ENCODE measurements at regions not wholly inside any gene's neighbourhood (a gene's known extent, or its start where the extent isn't known, plus 50 kb on each side); places are given as distances from the start of the nearest gene placed in this dataset.

GRCh38 chr4:130714006-130714405 is 1618.1 kb downstream of the C4orf33 start:
- no peak overlapping the region for H3K9ac ChIP-seq (ENCODE audit: low read length)
- H3F3A ChIP-seq (ENCODE audit: insufficient read depth, low read length, poor library complexity, severe bottlenecking) = no peaks in the 10 kb centered on the region
- no peak for TF ChIP-seq REST (IDR thresholded peaks at IDR 0.05; ENCODE audit: borderline replicate concordance)
- TF ChIP-seq SMC3 (conservative IDR thresholded peaks at IDR 0.05; ENCODE audit: poor library complexity) = no peak
- no peak for TF ChIP-seq RAD21 (conservative IDR thresholded peaks at IDR 0.05)
- TF ChIP-seq TAF1 (IDR thresholded peaks at IDR 0.05; ENCODE audit: low read depth) = no peak
- TF ChIP-seq, protein P1, sequence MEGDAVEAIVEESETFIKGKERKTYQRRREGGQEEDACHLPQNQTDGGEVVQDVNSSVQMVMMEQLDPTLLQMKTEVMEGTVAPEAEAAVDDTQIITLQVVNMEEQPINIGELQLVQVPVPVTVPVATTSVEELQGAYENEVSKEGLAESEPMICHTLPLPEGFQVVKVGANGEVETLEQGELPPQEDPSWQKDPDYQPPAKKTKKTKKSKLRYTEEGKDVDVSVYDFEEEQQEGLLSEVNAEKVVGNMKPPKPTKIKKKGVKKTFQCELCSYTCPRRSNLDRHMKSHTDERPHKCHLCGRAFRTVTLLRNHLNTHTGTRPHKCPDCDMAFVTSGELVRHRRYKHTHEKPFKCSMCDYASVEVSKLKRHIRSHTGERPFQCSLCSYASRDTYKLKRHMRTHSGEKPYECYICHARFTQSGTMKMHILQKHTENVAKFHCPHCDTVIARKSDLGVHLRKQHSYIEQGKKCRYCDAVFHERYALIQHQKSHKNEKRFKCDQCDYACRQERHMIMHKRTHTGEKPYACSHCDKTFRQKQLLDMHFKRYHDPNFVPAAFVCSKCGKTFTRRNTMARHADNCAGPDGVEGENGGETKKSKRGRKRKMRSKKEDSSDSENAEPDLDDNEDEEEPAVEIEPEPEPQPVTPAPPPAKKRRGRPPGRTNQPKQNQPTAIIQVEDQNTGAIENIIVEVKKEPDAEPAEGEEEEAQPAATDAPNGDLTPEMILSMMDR (IDR thresholded peaks at IDR 0.05; ENCODE audit: poor library complexity, severe bottlenecking) = no peak
- TF ChIP-seq EZH2 (IDR thresholded peaks at IDR 0.05; ENCODE audit: borderline replicate concordance, insufficient read depth, low read length, poor library complexity, severe bottlenecking) = no peak
- no peak for TF ChIP-seq EP300 (conservative IDR thresholded peaks at IDR 0.05; ENCODE audit: poor library complexity, severe bottlenecking)
- no peak for TF ChIP-seq MXI1 (conservative IDR thresholded peaks at IDR 0.05; ENCODE audit: poor library complexity, severe bottlenecking)
- no peak for TF ChIP-seq POLR2AphosphoS5 (IDR thresholded peaks at IDR 0.05)
- no peaks in the 10 kb centered on the region for H3K27me3 ChIP-seq (ENCODE audit: insufficient read depth, low read depth, low read length)
- H3K4me3 ChIP-seq (ENCODE audit: low read length) = no peak overlapping the region
- H2AFZ ChIP-seq (ENCODE audit: low read depth, low read length) = no peak overlapping the region
- no peaks in the 10 kb centered on the region for H4K20me1 ChIP-seq (ENCODE audit: insufficient read depth)
- H3K4me2 ChIP-seq (ENCODE audit: low read length) = no peak overlapping the region
- H3K27ac ChIP-seq (ENCODE audit: low read length) = no peak overlapping the region
- no peaks in the 10 kb centered on the region for H3K79me2 ChIP-seq (replicated peaks; ENCODE audit: insufficient read depth, low read length)
- no peaks in the 10 kb centered on the region for H3K9me3 ChIP-seq (ENCODE audit: low read length)
- no peaks in the 10 kb centered on the region for H3K9me2 ChIP-seq (ENCODE audit: insufficient read depth, low read length)
- no peaks in the 10 kb centered on the region for H3K36me3 ChIP-seq (ENCODE audit: insufficient read depth, low read length)

DNA sequence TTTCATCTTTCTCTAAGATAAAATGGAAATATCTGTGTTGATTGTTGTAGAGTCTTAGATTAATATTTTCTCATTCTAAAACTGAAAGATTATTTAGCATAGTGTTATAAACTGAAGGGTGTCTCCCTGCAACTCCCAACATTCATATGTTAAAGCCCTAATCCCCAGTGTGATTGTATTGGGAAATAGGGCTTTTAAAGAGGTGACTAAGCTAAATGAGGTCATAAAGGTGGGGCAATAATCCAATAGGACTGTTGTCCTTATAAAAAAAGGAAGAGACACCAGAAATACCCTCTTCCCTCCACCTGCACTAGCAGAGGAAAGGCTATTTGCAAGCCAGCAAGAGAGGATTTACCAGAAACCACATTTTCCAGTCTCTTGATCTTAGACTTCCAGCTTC is 1626.4 kb downstream of the C4orf33 start:
- Histone ChIP-seq H3K27me3 (ENCODE audit: insufficient read depth, low read depth, low read length) (no peaks in the 10 kb centered on the region), H3K36me3 (ENCODE audit: insufficient read depth, low read length) (no peaks in the 10 kb centered on the region), H3K9me3 (ENCODE audit: low read length) (no peaks in the 10 kb centered on the region), H3K9me2 (ENCODE audit: insufficient read depth, low read length) (no peaks in the 10 kb centered on the region), H3K79me2 (replicated peaks; ENCODE audit: insufficient read depth, low read length) (no peaks in the 10 kb centered on the region), H3K9ac (ENCODE audit: low read length) (no peak overlapping the region), H3K27ac (ENCODE audit: low read length) (no peak overlapping the region), H3K4me2 (ENCODE audit: low read length) (no peak overlapping the region), H3K4me3 (ENCODE audit: low read length) (no peak overlapping the region), H3F3A (ENCODE audit: insufficient read depth, low read length, poor library complexity, severe bottlenecking) (no peaks in the 10 kb centered on the region), H2AFZ (ENCODE audit: low read depth, low read length) (no peak overlapping the region), H4K20me1 (ENCODE audit: insufficient read depth) (no peaks in the 10 kb centered on the region)
- TF ChIP-seq MXI1 (conservative IDR thresholded peaks at IDR 0.05; ENCODE audit: poor library complexity, severe bottlenecking) = no peak
- no peak for TF ChIP-seq SMC3 (conservative IDR thresholded peaks at IDR 0.05; ENCODE audit: poor library complexity)
- TF ChIP-seq TAF1 (IDR thresholded peaks at IDR 0.05; ENCODE audit: low read depth) = no peak
- TF ChIP-seq, protein P1 (IDR thresholded peaks at IDR 0.05; ENCODE audit: poor library complexity, severe bottlenecking) = no peak
- TF ChIP-seq REST (IDR thresholded peaks at IDR 0.05; ENCODE audit: borderline replicate concordance) = no peak
- no peak for TF ChIP-seq EP300 (conservative IDR thresholded peaks at IDR 0.05; ENCODE audit: poor library complexity, severe bottlenecking)
- no peak for TF ChIP-seq EZH2 (IDR thresholded peaks at IDR 0.05; ENCODE audit: borderline replicate concordance, insufficient read depth, low read length, poor library complexity, severe bottlenecking)
- no peak for TF ChIP-seq POLR2AphosphoS5 (IDR thresholded peaks at IDR 0.05)
- no peak for TF ChIP-seq RAD21 (conservative IDR thresholded peaks at IDR 0.05)

Measured in neural cell (in vitro differentiated cells).